ENCODE measurements at regions not wholly inside any gene's neighbourhood (a gene's known extent, or its start where the extent isn't known, plus 50 kb on each side); places are given as distances from the start of the nearest gene placed in this dataset.

- no peak for TF ChIP-seq POLR2AphosphoS5 (IDR thresholded peaks at IDR 0.05; ENCODE audit: borderline replicate concordance, low read depth, low read length)
- TF ChIP-seq EZH2 (IDR thresholded peaks at IDR 0.05) = no peak
- no peak for TF ChIP-seq FOXP2 (optimal IDR thresholded peaks at IDR 0.05; ENCODE audit: control extremely low read depth, extremely low read length, insufficient read depth)
These were observed 787.4 kb downstream of the KCNJ2 start for GRCh38 chr17:70956726-70957125.
